NCI-H1417 (cell line): ENCODE measurements at regions not wholly inside any gene's neighbourhood (a gene's known extent, or its start where the extent isn't known, plus 50 kb on each side); places are given as distances from the start of the nearest gene placed in this dataset.

Source experiments
- DNase-seq, 3 experiments: peaks; one replicate each; lab custom pipeline; 2025; lab: John Stamatoyannopoulos, UW

DNA sequence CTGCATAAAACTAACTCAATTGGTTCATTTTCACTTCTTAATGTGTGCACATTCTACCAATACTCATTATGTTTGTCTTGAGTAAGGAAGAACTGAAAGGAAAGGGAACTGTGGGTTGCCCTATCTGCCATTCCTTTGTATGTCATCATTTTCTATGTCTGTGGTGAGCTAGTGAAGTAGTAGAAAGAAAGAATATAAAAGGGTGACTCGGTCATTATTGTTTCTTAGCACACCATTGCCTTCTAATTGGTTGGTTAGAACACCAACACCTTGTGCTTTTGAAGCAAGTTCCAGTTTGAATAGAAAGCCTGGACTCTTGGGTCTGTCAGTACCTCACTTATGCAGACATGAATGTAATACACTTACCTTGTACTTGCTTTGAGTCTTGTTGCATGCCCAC, 64.3 kb upstream of the MDFIC start:
- no peak for DNase-seq

DNA sequence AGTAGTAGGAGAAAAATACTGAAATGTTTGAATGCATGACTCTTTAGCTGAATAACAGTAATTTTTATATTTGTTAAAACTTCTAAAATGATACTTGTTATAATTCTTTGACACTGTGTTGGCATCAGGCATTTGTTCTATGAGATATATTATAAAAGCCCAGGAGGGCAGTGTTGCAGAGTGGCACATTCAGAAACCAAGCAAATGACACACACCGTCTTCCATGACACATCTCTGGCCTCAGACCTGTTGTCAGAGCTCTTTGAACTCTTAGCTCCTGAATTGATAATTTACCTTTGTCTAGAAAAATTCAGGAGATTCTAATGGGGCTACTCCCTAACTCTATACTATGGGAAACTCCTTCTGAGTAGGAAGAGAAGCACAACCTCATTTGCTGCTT, 62.4 kb upstream of the MDFIC start:
- DNase-seq, result no peak

- no peak for DNase-seq
Observed at GRCh38 chr7:114860206-114860605, 61.7 kb upstream of the MDFIC start.

GRCh38 chr7:114862406-114862805, 59.5 kb upstream of the MDFIC start:
- no peak for DNase-seq

- DNase-seq, result peak in 1 of 3 experiments; percentile 16
Observed at GRCh38 chr7:114864278-114864677, 57.6 kb upstream of the MDFIC start.

GRCh38 chr7:114865564-114865963, 56.3 kb upstream of the MDFIC start:
- DNase-seq, result peak in 2 of 3 experiments; percentile 10 to 55
